ENCODE measurements at regions not wholly inside any gene's neighbourhood (a gene's known extent, or its start where the extent isn't known, plus 50 kb on each side); places are given as distances from the start of the nearest gene placed in this dataset.

- Mint-ChIP-seq H3K4me1 (no peaks in the 10 kb centered on the region), H3K27ac (no peak overlapping the region), H3K4me3 (no peak overlapping the region), H3K9me3 (peaks cover 4% of the 10 kb centered on the region), H3K27me3 (ENCODE audit: low read depth) (no peaks in the 10 kb centered on the region), H3K36me3 (ENCODE audit: low read depth) (no peaks in the 10 kb centered on the region)
- TF ChIP-seq, protein P1, sequence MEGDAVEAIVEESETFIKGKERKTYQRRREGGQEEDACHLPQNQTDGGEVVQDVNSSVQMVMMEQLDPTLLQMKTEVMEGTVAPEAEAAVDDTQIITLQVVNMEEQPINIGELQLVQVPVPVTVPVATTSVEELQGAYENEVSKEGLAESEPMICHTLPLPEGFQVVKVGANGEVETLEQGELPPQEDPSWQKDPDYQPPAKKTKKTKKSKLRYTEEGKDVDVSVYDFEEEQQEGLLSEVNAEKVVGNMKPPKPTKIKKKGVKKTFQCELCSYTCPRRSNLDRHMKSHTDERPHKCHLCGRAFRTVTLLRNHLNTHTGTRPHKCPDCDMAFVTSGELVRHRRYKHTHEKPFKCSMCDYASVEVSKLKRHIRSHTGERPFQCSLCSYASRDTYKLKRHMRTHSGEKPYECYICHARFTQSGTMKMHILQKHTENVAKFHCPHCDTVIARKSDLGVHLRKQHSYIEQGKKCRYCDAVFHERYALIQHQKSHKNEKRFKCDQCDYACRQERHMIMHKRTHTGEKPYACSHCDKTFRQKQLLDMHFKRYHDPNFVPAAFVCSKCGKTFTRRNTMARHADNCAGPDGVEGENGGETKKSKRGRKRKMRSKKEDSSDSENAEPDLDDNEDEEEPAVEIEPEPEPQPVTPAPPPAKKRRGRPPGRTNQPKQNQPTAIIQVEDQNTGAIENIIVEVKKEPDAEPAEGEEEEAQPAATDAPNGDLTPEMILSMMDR (IDR thresholded peaks at IDR 0.05; ENCODE audit: unreplicated experiment in 3 of 3) = no peak
Observed at GRCh38 chr4:144451766-144452450, 194.0 kb upstream of the HHIP start.

DNA sequence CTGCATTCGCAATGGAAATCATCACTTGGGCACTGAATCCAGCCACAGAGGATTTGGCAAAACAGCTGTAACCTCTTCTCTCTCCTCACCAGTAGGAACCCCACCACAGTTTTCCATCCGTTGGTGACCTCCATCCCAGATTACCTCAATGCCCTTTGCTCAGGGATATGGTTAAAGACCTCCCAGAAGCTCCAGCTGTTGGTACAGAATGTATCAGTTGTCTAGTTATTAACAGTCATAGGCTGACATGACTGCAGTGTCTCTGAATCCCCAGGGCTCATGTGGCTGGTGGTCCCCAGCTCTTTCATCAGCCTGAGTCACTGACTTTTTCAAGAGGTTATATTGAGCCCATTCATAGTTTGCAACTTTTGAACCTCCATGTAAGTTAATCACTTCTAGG is 189.8 kb upstream of the HHIP start:
- Mint-ChIP-seq H3K4me1 (no peaks in the 10 kb centered on the region), H3K27me3 (ENCODE audit: low read depth) (no peaks in the 10 kb centered on the region), H3K4me3 (no peak overlapping the region), H3K36me3 (ENCODE audit: low read depth) (no peaks in the 10 kb centered on the region), H3K9me3 (no peaks in the 10 kb centered on the region), H3K27ac (no peak overlapping the region)
- TF ChIP-seq, protein P1 (IDR thresholded peaks at IDR 0.05; ENCODE audit: unreplicated experiment in 3 of 3) = no peak

DNA sequence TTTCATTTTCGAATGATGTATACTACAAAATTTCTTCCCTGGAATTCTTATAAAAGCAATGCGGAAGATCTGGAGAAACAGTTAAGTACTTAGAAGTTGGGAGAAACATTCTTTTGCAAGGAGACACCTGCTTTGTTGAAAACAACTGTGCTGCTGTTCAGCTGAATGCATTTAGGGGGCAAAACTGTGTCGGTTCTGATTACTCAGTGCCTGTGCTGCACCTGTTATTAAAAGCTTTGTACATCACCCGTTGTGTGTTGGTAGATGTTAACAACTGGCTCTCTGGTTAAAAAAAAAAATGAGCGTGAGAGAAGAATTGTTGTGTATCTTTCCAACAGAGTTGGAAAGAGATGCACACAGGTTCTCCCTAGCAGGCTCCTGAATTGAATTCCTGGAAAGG is 184.1 kb upstream of the HHIP start:
- Mint-ChIP-seq H3K27ac (peak overlapping the region in 1 of 3 experiments; percentile 34), H3K4me3 (no peak overlapping the region), H3K9me3 (no peaks in the 10 kb centered on the region), H3K4me1 (peaks cover 11% of the 10 kb centered on the region), H3K36me3 (ENCODE audit: low read depth) (no peaks in the 10 kb centered on the region), H3K27me3 (ENCODE audit: low read depth) (no peaks in the 10 kb centered on the region)
- TF ChIP-seq, protein P1 (IDR thresholded peaks at IDR 0.05; ENCODE audit: unreplicated experiment in 3 of 3) = no peak

- H3K36me3 Mint-ChIP-seq (ENCODE audit: low read depth) = no peaks in the 10 kb centered on the region
- no peaks in the 10 kb centered on the region for H3K27me3 Mint-ChIP-seq (ENCODE audit: low read depth)
- H3K27ac Mint-ChIP-seq = no peak overlapping the region
- TF ChIP-seq, protein P1 (IDR thresholded peaks at IDR 0.05; ENCODE audit: unreplicated experiment in 3 of 3) = no peak
- H3K4me3 Mint-ChIP-seq = no peak overlapping the region
- peaks cover 11% of the 10 kb centered on the region for H3K4me1 Mint-ChIP-seq
- H3K9me3 Mint-ChIP-seq = no peaks in the 10 kb centered on the region
Observed at GRCh38 chr4:144463236-144463635, 182.7 kb upstream of the HHIP start.

GRCh38 chr4:144463896-144464295 is 182.1 kb upstream of the HHIP start:
- H3K27me3 Mint-ChIP-seq (ENCODE audit: low read depth) = no peaks in the 10 kb centered on the region
- no peak overlapping the region for H3K27ac Mint-ChIP-seq
- H3K9me3 Mint-ChIP-seq = no peaks in the 10 kb centered on the region
- no peak overlapping the region for H3K4me3 Mint-ChIP-seq
- H3K36me3 Mint-ChIP-seq (ENCODE audit: low read depth) = no peaks in the 10 kb centered on the region
- TF ChIP-seq, protein P1 (IDR thresholded peaks at IDR 0.05; ENCODE audit: unreplicated experiment in 3 of 3) = no peak
- H3K4me1 Mint-ChIP-seq = peaks cover 11% of the 10 kb centered on the region

DNA sequence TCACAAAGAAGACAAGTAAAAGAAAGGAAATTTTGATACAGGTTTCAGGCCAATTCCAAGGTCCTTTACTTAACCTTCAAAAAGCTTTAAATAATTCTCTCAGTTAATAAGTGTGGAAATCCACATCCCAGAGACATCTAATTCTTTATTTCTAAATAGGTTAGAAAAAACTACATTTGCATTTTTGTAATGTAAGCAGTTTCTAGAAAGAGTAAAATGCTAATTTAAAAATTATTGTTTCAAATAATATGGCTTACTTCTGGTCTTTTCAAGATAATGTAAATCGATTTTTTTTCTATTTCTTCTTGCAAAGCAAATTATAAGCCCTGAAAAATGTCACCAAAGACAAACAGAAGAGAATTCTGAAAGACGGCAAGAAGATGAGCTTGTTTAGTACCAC is 180.4 kb upstream of the HHIP start:
- Mint-ChIP-seq H3K27me3 (ENCODE audit: low read depth) (no peaks in the 10 kb centered on the region), H3K27ac (no peak overlapping the region), H3K9me3 (no peaks in the 10 kb centered on the region), H3K4me1 (peaks cover 11% of the 10 kb centered on the region), H3K4me3 (no peak overlapping the region), H3K36me3 (ENCODE audit: low read depth) (no peaks in the 10 kb centered on the region)
- TF ChIP-seq, protein P1 (IDR thresholded peaks at IDR 0.05; ENCODE audit: unreplicated experiment in 3 of 3) = no peak

Measured in nephron (organoid).